ENCODE measurements at regions not wholly inside any gene's neighbourhood (a gene's known extent, or its start where the extent isn't known, plus 50 kb on each side); places are given as distances from the start of the nearest gene placed in this dataset.
"Not testable (repeated sequence)": the region's sequence is repeated elsewhere in the genome, so short reads cannot be mapped to it uniquely, and the experiment has no call there.

DNA sequence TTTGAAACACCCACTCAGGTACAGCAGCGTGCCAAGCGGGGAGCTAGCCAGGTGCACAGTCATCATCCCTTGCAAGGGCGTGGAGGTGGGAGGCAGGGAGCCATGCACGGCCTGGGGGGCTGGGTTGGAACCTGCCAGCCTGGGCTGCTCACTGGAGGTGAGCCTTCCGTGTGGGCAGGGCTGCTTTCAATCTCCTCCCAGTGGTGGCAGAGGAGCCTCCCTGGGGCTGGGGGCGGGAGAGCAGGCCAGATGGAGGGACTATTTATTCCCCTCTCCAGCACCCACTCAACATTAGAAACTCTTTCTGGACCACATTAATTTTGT is 90.3 kb downstream of the KATNIP start:
- intact Hi-C loops (cut with DNase I) = no loop called here
- TF ChIP-seq, protein P1, sequence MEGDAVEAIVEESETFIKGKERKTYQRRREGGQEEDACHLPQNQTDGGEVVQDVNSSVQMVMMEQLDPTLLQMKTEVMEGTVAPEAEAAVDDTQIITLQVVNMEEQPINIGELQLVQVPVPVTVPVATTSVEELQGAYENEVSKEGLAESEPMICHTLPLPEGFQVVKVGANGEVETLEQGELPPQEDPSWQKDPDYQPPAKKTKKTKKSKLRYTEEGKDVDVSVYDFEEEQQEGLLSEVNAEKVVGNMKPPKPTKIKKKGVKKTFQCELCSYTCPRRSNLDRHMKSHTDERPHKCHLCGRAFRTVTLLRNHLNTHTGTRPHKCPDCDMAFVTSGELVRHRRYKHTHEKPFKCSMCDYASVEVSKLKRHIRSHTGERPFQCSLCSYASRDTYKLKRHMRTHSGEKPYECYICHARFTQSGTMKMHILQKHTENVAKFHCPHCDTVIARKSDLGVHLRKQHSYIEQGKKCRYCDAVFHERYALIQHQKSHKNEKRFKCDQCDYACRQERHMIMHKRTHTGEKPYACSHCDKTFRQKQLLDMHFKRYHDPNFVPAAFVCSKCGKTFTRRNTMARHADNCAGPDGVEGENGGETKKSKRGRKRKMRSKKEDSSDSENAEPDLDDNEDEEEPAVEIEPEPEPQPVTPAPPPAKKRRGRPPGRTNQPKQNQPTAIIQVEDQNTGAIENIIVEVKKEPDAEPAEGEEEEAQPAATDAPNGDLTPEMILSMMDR (IDR thresholded peaks at IDR 0.05; ENCODE audit: borderline replicate concordance, extremely low read depth, insufficient read depth) = no peak
- Histone ChIP-seq H3K9ac (ENCODE audit: low read length in 3 of 3) (no peak overlapping the region), H3K36me3 (ENCODE audit: control insufficient read depth in 2 of 3, insufficient read depth in 3 of 3, low read length in 3 of 3) (no peaks in the 10 kb centered on the region), H3K4me3 (ENCODE audit: low read length in 3 of 3) (no peak overlapping the region), H3K4me1 (ENCODE audit: control insufficient read depth in 2 of 3, insufficient read depth in 2 of 3, low read depth in 1 of 3, low read length in 3 of 3) (no peaks in the 10 kb centered on the region), H3K27me3 (ENCODE audit: control insufficient read depth, insufficient read depth, low read length) (no peaks in the 10 kb centered on the region), H3K9me3 (ENCODE audit: control insufficient read depth in 2 of 3, insufficient read depth in 1 of 3, low read length in 3 of 3) (no peaks in the 10 kb centered on the region), H3K27ac (ENCODE audit: low read depth in 2 of 2, low read length in 2 of 2) (no peak overlapping the region)
- DNase-seq (peak in 1 of 5 donors; percentile 17), FAIRE-seq (no peak)

GRCh38 chr16:27641260-27641659 is 91.3 kb downstream of the KATNIP start:
- FAIRE-seq (no peak), DNase-seq (no peak)
- Histone ChIP-seq H3K9ac (ENCODE audit: low read length in 3 of 3) (no peak overlapping the region), H3K27me3 (ENCODE audit: control insufficient read depth, insufficient read depth, low read length) (no peaks in the 10 kb centered on the region), H3K36me3 (ENCODE audit: control insufficient read depth in 2 of 3, insufficient read depth in 3 of 3, low read length in 3 of 3) (no peaks in the 10 kb centered on the region), H3K4me3 (ENCODE audit: low read length in 3 of 3) (no peak overlapping the region), H3K4me1 (ENCODE audit: control insufficient read depth in 2 of 3, insufficient read depth in 2 of 3, low read depth in 1 of 3, low read length in 3 of 3) (no peaks in the 10 kb centered on the region), H3K27ac (ENCODE audit: low read depth in 2 of 2, low read length in 2 of 2) (no peak overlapping the region), H3K9me3 (ENCODE audit: control insufficient read depth in 2 of 3, insufficient read depth in 1 of 3, low read length in 3 of 3) (no peaks in the 10 kb centered on the region)
- intact Hi-C loops (cut with DNase I) = no loop called here
- TF ChIP-seq, protein P1 (IDR thresholded peaks at IDR 0.05; ENCODE audit: borderline replicate concordance, extremely low read depth, insufficient read depth) = no peak

DNA sequence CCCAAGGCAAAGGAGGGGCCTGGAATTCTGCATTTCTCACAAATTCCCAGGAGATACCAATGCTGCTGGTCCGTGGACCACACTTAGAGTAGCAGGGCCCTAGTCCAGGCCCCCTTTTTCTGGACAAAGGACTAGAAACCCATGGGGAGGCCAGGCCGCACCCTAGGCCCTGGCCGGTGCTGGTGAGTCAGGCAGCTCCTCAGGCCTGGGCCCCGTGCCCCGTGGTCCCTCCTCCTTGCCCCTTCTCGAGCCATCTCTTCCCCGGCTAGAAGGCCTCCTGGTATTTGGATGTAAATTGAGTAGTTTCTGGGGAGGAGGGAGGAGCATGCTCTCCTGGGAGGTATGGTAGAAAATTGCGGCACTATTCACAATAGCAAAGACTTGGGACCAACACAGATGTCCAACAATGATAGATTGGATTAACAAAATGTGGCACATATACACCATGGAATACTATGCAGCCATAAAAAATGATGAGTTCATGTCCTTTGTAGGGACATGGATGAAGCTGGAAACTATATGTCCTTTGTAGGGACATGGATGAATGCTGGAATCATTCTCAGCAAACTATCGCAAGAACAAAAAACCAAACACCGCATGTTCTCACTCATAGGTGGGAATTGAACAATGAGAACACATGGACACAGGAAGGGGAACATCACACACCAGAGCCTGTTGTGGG is 91.9 kb downstream of the KATNIP start:
- H3K27ac ChIP-seq (ENCODE audit: low read depth in 2 of 2, low read length in 2 of 2); H3K27me3 ChIP-seq (ENCODE audit: control insufficient read depth, insufficient read depth, low read length); DNase-seq; H3K9me3 ChIP-seq (ENCODE audit: control insufficient read depth in 2 of 3, insufficient read depth in 1 of 3, low read length in 3 of 3); H3K9ac ChIP-seq (ENCODE audit: low read length in 3 of 3); FAIRE-seq; intact Hi-C loops (cut with DNase I); H3K4me1 ChIP-seq (ENCODE audit: control insufficient read depth in 2 of 3, insufficient read depth in 2 of 3, low read depth in 1 of 3, low read length in 3 of 3); H3K4me3 ChIP-seq (ENCODE audit: low read length in 3 of 3); H3K36me3 ChIP-seq (ENCODE audit: control insufficient read depth in 2 of 3, insufficient read depth in 3 of 3, low read length in 3 of 3): not testable (repeated sequence)

- no peaks in the 10 kb centered on the region for H3K4me1 ChIP-seq (ENCODE audit: control insufficient read depth in 2 of 3, insufficient read depth in 2 of 3, low read depth in 1 of 3, low read length in 3 of 3)
- intact Hi-C loops (cut with DNase I) = no loop called here
- no peak for FAIRE-seq
- no peaks in the 10 kb centered on the region for H3K9me3 ChIP-seq (ENCODE audit: control insufficient read depth in 2 of 3, insufficient read depth in 1 of 3, low read length in 3 of 3)
- no peak for DNase-seq
- H3K27me3 ChIP-seq (ENCODE audit: control insufficient read depth, insufficient read depth, low read length) = no peaks in the 10 kb centered on the region
- H3K27ac ChIP-seq (ENCODE audit: low read depth in 2 of 2, low read length in 2 of 2) = no peak overlapping the region
- no peaks in the 10 kb centered on the region for H3K36me3 ChIP-seq (ENCODE audit: control insufficient read depth in 2 of 3, insufficient read depth in 3 of 3, low read length in 3 of 3)
- TF ChIP-seq, protein P1 (IDR thresholded peaks at IDR 0.05; ENCODE audit: borderline replicate concordance, extremely low read depth, insufficient read depth) = peak; percentile 21
- no peak overlapping the region for H3K4me3 ChIP-seq (ENCODE audit: low read length in 3 of 3)
- H3K9ac ChIP-seq (ENCODE audit: low read length in 3 of 3) = no peak overlapping the region
Observed at GRCh38 chr16:27642756-27643155, 92.8 kb downstream of the KATNIP start.
